C4-2B (cell line): ENCODE measurements at regions not wholly inside any gene's neighbourhood (a gene's known extent, or its start where the extent isn't known, plus 50 kb on each side); places are given as distances from the start of the nearest gene placed in this dataset.

Source experiments
- CTCF ChIP-seq: fragments of 450-650 bp; conservative IDR thresholded peaks from 2 replicates; pipeline ENCODE4 v1.5.1; 2017; ENCODE audit warnings: mild to moderate bottlenecking
- ZFX ChIP-seq: fragments of 450-650 bp; IDR thresholded peaks from 2 replicates; pipeline ENCODE4 v1.6.1; 2017

GRCh38 chr12:89210277-89210676, 142.0 kb downstream of the DUSP6 start:
- TF ChIP-seq CTCF = no peak
- TF ChIP-seq ZFX = no peak
